Testis (tissue), 2 donors: ENCODE measurements at regions not wholly inside any gene's neighbourhood (a gene's known extent, or its start where the extent isn't known, plus 50 kb on each side); places are given as distances from the start of the nearest gene placed in this dataset.

Experiments
- POLR2A ChIP-seq: fragments of 450-650 bp; IDR thresholded peaks from one replicate; pipeline ENCODE4 v1.6.1; 2017; ENCODE audit warnings: antibody characterized with exemption, mild to moderate bottlenecking, moderate library complexity
- TF ChIP-seq, protein P1 (sequence below), 3 experiments: fragments of 450-650 bp in 2 of 3; fragments of 200-600 bp in 1 of 3; sonication (generic) in 1 of 3; IDR thresholded peaks; one replicate each; pipeline ENCODE4 v1.5.1; 2016 to 2019; ENCODE audit warnings: antibody characterized with exemption in 3 of 3, mild to moderate bottlenecking in 2 of 3, moderate library complexity in 1 of 3

- TF ChIP-seq, protein P1, sequence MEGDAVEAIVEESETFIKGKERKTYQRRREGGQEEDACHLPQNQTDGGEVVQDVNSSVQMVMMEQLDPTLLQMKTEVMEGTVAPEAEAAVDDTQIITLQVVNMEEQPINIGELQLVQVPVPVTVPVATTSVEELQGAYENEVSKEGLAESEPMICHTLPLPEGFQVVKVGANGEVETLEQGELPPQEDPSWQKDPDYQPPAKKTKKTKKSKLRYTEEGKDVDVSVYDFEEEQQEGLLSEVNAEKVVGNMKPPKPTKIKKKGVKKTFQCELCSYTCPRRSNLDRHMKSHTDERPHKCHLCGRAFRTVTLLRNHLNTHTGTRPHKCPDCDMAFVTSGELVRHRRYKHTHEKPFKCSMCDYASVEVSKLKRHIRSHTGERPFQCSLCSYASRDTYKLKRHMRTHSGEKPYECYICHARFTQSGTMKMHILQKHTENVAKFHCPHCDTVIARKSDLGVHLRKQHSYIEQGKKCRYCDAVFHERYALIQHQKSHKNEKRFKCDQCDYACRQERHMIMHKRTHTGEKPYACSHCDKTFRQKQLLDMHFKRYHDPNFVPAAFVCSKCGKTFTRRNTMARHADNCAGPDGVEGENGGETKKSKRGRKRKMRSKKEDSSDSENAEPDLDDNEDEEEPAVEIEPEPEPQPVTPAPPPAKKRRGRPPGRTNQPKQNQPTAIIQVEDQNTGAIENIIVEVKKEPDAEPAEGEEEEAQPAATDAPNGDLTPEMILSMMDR (IDR thresholded peaks at IDR 0.05) = no peak
- TF ChIP-seq POLR2A = no peak
Observed at GRCh38 chr11:92296138-92296515, 71.5 kb downstream of the FAT3 start.
